K562 (cell line): ENCODE measurements at regions not wholly inside any gene's neighbourhood (a gene's known extent, or its start where the extent isn't known, plus 50 kb on each side); places are given as distances from the start of the nearest gene placed in this dataset.
A peak's percentile ranks its signal among the peaks of the same experiment; 100 is the strongest.

ENCODE experiments used
- BCLAF1 ChIP-seq, 2 experiments: fragments of 450-650 bp in 1 of 2; IDR thresholded peaks; 2 replicates each; pipeline ENCODE4 v1.6.1; 2011 to 2017; ENCODE audit warnings: low read depth in 2 of 2, antibody characterized with exemption in 1 of 2, borderline replicate concordance in 1 of 2, low read length in 1 of 2, mild to moderate bottlenecking in 1 of 2, mixed read lengths in 1 of 2; ENCODE audit not compliant: control insufficient read depth in 1 of 2
- CAMTA2 ChIP-seq: fragments of 250-450 bp; sonication (Bioruptor Pico); conservative IDR thresholded peaks from 2 replicates; pipeline ENCODE4 v1.5.1; 2022
- MCM3 ChIP-seq: fragments of 450-650 bp; IDR thresholded peaks from 2 replicates; pipeline ENCODE4 v1.6.1; 2016
- POLR3A ChIP-seq: IDR thresholded peaks from 2 replicates; pipeline ENCODE4 v1.6.1; 2011; ENCODE audit warnings: borderline replicate concordance, mild to moderate bottlenecking, moderate library complexity; ENCODE audit not compliant: insufficient read length, insufficient read depth; ENCODE audit errors: extremely low read depth
- RBM17 ChIP-seq: fragments of 200-400 bp; formaldehyde crosslinking; IDR thresholded peaks from 2 replicates; pipeline ENCODE4 v1.6.1; 2017; ENCODE audit warnings: low read depth, mild to moderate bottlenecking, low read length, borderline replicate concordance
- SUPT5H ChIP-seq: fragments of 450-650 bp; IDR thresholded peaks from 2 replicates; pipeline ENCODE4 v1.6.1; 2016
- ZBTB11 ChIP-seq, 3 experiments: fragments of 200-800 bp in 1 of 3; fragments of 250-450 bp in 1 of 3; fragments of 450-650 bp in 1 of 3; sonication (Bioruptor Pico) in 1 of 3; sonication (Bioruptor generic) in 1 of 3; formaldehyde crosslinking in 1 of 3; IDR thresholded peaks; 2 replicates each; pipeline versions ENCODE4 v1.6.1 to v1.8.0; 2016 to 2022; ENCODE audit warnings: mild to moderate bottlenecking in 2 of 3, missing genetic modification characterization in 2 of 3, missing compliant biosample characterization in 1 of 3, moderate library complexity in 1 of 3
- ZNF175 ChIP-seq: fragments of 200-800 bp; sonication (Bioruptor generic); IDR thresholded peaks from 2 replicates; pipeline ENCODE4 v1.6.1; 2016; ENCODE audit warnings: low read depth, mild to moderate bottlenecking, missing genetic modification characterization, missing compliant biosample characterization
- ZNF253 ChIP-seq: fragments of 250-450 bp; sonication (Bioruptor Pico); conservative IDR thresholded peaks from 2 replicates; pipeline ENCODE4 v1.6.1; 2021; ENCODE audit warnings: mild to moderate bottlenecking
- ZNF766 ChIP-seq: fragments of 200-800 bp; sonication (Bioruptor generic); conservative IDR thresholded peaks from 2 replicates; pipeline ENCODE4 v1.6.1; 2016; ENCODE audit warnings: missing genetic modification characterization, missing compliant biosample characterization
- TF ChIP-seq, protein P1 (sequence below), 2 experiments: fragments of 450-650 bp; IDR thresholded peaks; 2 replicates each; pipeline ENCODE4 v1.6.1; 2018; ENCODE audit warnings: mild to moderate bottlenecking in 2 of 2, low read depth in 1 of 2; ENCODE audit not compliant: partially characterized antibody in 2 of 2
- TF ChIP-seq, protein P2 (sequence below): sonication (generic); formaldehyde crosslinking; IDR thresholded peaks from 2 replicates; pipeline ENCODE4 v1.8.0; 2023; ENCODE audit warnings: mild to moderate bottlenecking, missing genetic modification reagents

GRCh38 chr15:92809880-92810361 is 90.2 kb upstream of the CHD2 start (continued):
- TF ChIP-seq SUPT5H (no peak), ZNF766 (CRISPR knock-in tag) (peak; percentile 64), BCLAF1 (IDR thresholded peaks at IDR 0.05; ENCODE audit: borderline replicate concordance in 1 of 2, control insufficient read depth in 1 of 2, low read depth in 2 of 2, low read length in 1 of 2) (0 out of 4 replicates have a peak, but pooled peaks of 1 of the 2 experiments have one; percentile 17), ZBTB11 (CRISPR knock-in tag; IDR thresholded peaks at IDR 0.05) (no peak), MCM3 (no peak), POLR3A (no peak), CAMTA2 (CRISPR knock-in tag) (no peak), RBM17 (no peak), ZNF175 (CRISPR knock-in tag) (peak; percentile 60; the same call in 1 of the 2 replicates), ZNF253 (CRISPR knock-in tag) (no peak)
- TF ChIP-seq, protein P1, sequence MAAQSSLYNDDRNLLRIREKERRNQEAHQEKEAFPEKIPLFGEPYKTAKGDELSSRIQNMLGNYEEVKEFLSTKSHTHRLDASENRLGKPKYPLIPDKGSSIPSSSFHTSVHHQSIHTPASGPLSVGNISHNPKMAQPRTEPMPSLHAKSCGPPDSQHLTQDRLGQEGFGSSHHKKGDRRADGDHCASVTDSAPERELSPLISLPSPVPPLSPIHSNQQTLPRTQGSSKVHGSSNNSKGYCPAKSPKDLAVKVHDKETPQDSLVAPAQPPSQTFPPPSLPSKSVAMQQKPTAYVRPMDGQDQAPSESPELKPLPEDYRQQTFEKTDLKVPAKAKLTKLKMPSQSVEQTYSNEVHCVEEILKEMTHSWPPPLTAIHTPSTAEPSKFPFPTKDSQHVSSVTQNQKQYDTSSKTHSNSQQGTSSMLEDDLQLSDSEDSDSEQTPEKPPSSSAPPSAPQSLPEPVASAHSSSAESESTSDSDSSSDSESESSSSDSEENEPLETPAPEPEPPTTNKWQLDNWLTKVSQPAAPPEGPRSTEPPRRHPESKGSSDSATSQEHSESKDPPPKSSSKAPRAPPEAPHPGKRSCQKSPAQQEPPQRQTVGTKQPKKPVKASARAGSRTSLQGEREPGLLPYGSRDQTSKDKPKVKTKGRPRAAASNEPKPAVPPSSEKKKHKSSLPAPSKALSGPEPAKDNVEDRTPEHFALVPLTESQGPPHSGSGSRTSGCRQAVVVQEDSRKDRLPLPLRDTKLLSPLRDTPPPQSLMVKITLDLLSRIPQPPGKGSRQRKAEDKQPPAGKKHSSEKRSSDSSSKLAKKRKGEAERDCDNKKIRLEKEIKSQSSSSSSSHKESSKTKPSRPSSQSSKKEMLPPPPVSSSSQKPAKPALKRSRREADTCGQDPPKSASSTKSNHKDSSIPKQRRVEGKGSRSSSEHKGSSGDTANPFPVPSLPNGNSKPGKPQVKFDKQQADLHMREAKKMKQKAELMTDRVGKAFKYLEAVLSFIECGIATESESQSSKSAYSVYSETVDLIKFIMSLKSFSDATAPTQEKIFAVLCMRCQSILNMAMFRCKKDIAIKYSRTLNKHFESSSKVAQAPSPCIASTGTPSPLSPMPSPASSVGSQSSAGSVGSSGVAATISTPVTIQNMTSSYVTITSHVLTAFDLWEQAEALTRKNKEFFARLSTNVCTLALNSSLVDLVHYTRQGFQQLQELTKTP (IDR thresholded peaks at IDR 0.05; ENCODE audit: low read depth in 1 of 2, partially characterized antibody in 2 of 2) = peak in 1 of 2 experiments; percentile 82
- TF ChIP-seq, protein P2, sequence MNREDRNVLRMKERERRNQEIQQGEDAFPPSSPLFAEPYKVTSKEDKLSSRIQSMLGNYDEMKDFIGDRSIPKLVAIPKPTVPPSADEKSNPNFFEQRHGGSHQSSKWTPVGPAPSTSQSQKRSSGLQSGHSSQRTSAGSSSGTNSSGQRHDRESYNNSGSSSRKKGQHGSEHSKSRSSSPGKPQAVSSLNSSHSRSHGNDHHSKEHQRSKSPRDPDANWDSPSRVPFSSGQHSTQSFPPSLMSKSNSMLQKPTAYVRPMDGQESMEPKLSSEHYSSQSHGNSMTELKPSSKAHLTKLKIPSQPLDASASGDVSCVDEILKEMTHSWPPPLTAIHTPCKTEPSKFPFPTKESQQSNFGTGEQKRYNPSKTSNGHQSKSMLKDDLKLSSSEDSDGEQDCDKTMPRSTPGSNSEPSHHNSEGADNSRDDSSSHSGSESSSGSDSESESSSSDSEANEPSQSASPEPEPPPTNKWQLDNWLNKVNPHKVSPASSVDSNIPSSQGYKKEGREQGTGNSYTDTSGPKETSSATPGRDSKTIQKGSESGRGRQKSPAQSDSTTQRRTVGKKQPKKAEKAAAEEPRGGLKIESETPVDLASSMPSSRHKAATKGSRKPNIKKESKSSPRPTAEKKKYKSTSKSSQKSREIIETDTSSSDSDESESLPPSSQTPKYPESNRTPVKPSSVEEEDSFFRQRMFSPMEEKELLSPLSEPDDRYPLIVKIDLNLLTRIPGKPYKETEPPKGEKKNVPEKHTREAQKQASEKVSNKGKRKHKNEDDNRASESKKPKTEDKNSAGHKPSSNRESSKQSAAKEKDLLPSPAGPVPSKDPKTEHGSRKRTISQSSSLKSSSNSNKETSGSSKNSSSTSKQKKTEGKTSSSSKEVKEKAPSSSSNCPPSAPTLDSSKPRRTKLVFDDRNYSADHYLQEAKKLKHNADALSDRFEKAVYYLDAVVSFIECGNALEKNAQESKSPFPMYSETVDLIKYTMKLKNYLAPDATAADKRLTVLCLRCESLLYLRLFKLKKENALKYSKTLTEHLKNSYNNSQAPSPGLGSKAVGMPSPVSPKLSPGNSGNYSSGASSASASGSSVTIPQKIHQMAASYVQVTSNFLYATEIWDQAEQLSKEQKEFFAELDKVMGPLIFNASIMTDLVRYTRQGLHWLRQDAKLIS (CRISPR knock-in tag) = no peak
